K562 (cell line): ENCODE measurements at regions not wholly inside any gene's neighbourhood (a gene's known extent, or its start where the extent isn't known, plus 50 kb on each side); places are given as distances from the start of the nearest gene placed in this dataset.

ENCODE experiments used
- ATF6 ChIP-seq: sonication (generic); formaldehyde crosslinking; IDR thresholded peaks from 2 replicates; pipeline ENCODE4 v1.4.0; 2020; ENCODE audit warnings: mild to moderate bottlenecking, missing genetic modification reagents
- CC2D1A ChIP-seq: fragments of 450-650 bp; IDR thresholded peaks from 2 replicates; pipeline ENCODE4 v1.6.1; 2017; ENCODE audit warnings: mild to moderate bottlenecking
- CTCF ChIP-seq, 3 experiments: IDR thresholded peaks in 2 of 3; conservative IDR thresholded peaks in 1 of 3; 2 replicates each; pipeline ENCODE4 v1.5.1; 2011 to 2012; ENCODE audit warnings: low read length in 3 of 3, mild to moderate bottlenecking in 3 of 3, control low read depth in 2 of 3, improper control_type of control experiment in 1 of 3, inconsistent platforms in 1 of 3, low read depth in 1 of 3, mixed read lengths in 1 of 3, moderate library complexity in 1 of 3; ENCODE audit not compliant: insufficient read depth in 2 of 3
- E2F3 ChIP-seq: fragments of 250-450 bp; sonication (Bioruptor Pico); IDR thresholded peaks from 2 replicates; pipeline ENCODE4 v1.4.0; 2020; ENCODE audit warnings: mild to moderate bottlenecking
- HDAC6 ChIP-seq: IDR thresholded peaks from 2 replicates; pipeline ENCODE4 v1.6.1; 2012; ENCODE audit warnings: low read depth, mild to moderate bottlenecking, control low read depth, inconsistent platforms, low read length, moderate library complexity
- NR1H2 ChIP-seq: sonication (generic); formaldehyde crosslinking; IDR thresholded peaks from 2 replicates; pipeline ENCODE4 v1.4.0; 2020; ENCODE audit warnings: mild to moderate bottlenecking, missing genetic modification reagents
- PATZ1 ChIP-seq: fragments of 250-450 bp; sonication (Bioruptor Pico); IDR thresholded peaks from 2 replicates; pipeline ENCODE4 v1.5.0; 2020; ENCODE audit warnings: mild to moderate bottlenecking, borderline replicate concordance
- RFX5 ChIP-seq: IDR thresholded peaks from 2 replicates; pipeline ENCODE4 v1.6.1; 2011; ENCODE audit warnings: low read depth, mild to moderate bottlenecking, improper control_type of control experiment, low read length

GRCh38 chr4:26213317-26213716 is 107.5 kb upstream of the RBPJ start:
- no peak for TF ChIP-seq CC2D1A
- TF ChIP-seq ATF6, result no peak
- no peak for TF ChIP-seq E2F3 (CRISPR knock-in tag)
- TF ChIP-seq CTCF (IDR thresholded peaks at IDR 0.05 in 2 of 3, conservative IDR thresholded peaks at IDR 0.05 in 1 of 3; ENCODE audit: insufficient read depth in 2 of 3, low read depth in 1 of 3, low read length in 3 of 3), result no peak
- no peak for TF ChIP-seq HDAC6
- TF ChIP-seq PATZ1 (CRISPR knock-in tag), result no peak
- no peak for TF ChIP-seq RFX5
- TF ChIP-seq NR1H2, result no peak
